HepG2 (cell line): ENCODE measurements at regions not wholly inside any gene's neighbourhood (a gene's known extent, or its start where the extent isn't known, plus 50 kb on each side); places are given as distances from the start of the nearest gene placed in this dataset.

Experiments
- NFKBIZ ChIP-seq: IDR thresholded peaks from 2 replicates; pipeline ENCODE4 v1.6.1; 2018; ENCODE audit warnings: missing genetic modification reagents, missing compliant biosample characterization
- ZBTB40 ChIP-seq, 2 experiments: fragments of 450-650 bp in 1 of 2; sonication (generic) in 1 of 2; formaldehyde crosslinking in 1 of 2; IDR thresholded peaks; 2 replicates each; pipeline versions ENCODE4 v1.6.1 to v1.8.0; 2016 to 2022; ENCODE audit warnings: antibody characterized with exemption in 1 of 2, mild to moderate bottlenecking in 1 of 2, missing genetic modification reagents in 1 of 2

GRCh38 chr3:59311231-59311630 is 261.4 kb upstream of the CFAP20DC start:
- TF ChIP-seq ZBTB40 (IDR thresholded peaks at IDR 0.05), result no peak
- no peak for TF ChIP-seq ZBTB40 (CRISPR knock-in tag; IDR thresholded peaks at IDR 0.05)
- no peak for TF ChIP-seq NFKBIZ (CRISPR knock-in tag)
